Activated CD4-positive, alpha-beta T cell treated with anti-CD3 and anti-CD28 coated beads, Interleukin-2, amount 10 ng/mL, durations not matched to agents 24 days and 14 days (primary cell): ENCODE measurements at regions not wholly inside any gene's neighbourhood (a gene's known extent, or its start where the extent isn't known, plus 50 kb on each side); places are given as distances from the start of the nearest gene placed in this dataset.
"Not testable (repeated sequence)": the region's sequence is repeated elsewhere in the genome, so short reads cannot be mapped to it uniquely, and the experiment has no call there.

Source experiments
- DNase-seq: peaks from one replicate; pipeline ENCODE4 v3.0.0; 2022
- H3K27ac Mint-ChIP-seq: one replicate; pipeline ENCODE4 v1.8.0; 2022; ENCODE audit warnings: mild to moderate bottlenecking, mixed read lengths
- H3K27me3 Mint-ChIP-seq: one replicate; pipeline ENCODE4 v1.8.0; 2022; ENCODE audit warnings: mixed read lengths
- H3K36me3 Mint-ChIP-seq: one replicate; pipeline ENCODE4 v1.8.0; 2022; ENCODE audit warnings: low read depth, mild to moderate bottlenecking, mixed read lengths
- H3K4me1 Mint-ChIP-seq: one replicate; pipeline ENCODE4 v1.8.0; 2021; ENCODE audit warnings: mixed read lengths
- H3K4me3 Mint-ChIP-seq: one replicate; pipeline ENCODE4 v1.8.0; 2022; ENCODE audit warnings: mild to moderate bottlenecking, moderate library complexity, mixed read lengths
- H3K9me3 Mint-ChIP-seq: one replicate; pipeline ENCODE4 v1.8.0; 2021; ENCODE audit warnings: mixed read lengths
- intact Hi-C: fragments of 100-400 bp; cut with micrococcal nuclease; formaldehyde crosslinking; loops from one replicate; pipeline ENCODE4 v1.15.1; 2023

GRCh38 chr14:41298328-41298690, 308.4 kb upstream of the LRFN5 start:
- Mint-ChIP-seq H3K36me3 (no peaks in the 10 kb centered on the region), H3K9me3 (peaks cover 4% of the 10 kb centered on the region), H3K27ac (no peak overlapping the region), H3K27me3 (no peaks in the 10 kb centered on the region), H3K4me1 (no peaks in the 10 kb centered on the region), H3K4me3 (no peak overlapping the region)
- DNase-seq = no peak
- intact Hi-C loops = no loop called here

DNA sequence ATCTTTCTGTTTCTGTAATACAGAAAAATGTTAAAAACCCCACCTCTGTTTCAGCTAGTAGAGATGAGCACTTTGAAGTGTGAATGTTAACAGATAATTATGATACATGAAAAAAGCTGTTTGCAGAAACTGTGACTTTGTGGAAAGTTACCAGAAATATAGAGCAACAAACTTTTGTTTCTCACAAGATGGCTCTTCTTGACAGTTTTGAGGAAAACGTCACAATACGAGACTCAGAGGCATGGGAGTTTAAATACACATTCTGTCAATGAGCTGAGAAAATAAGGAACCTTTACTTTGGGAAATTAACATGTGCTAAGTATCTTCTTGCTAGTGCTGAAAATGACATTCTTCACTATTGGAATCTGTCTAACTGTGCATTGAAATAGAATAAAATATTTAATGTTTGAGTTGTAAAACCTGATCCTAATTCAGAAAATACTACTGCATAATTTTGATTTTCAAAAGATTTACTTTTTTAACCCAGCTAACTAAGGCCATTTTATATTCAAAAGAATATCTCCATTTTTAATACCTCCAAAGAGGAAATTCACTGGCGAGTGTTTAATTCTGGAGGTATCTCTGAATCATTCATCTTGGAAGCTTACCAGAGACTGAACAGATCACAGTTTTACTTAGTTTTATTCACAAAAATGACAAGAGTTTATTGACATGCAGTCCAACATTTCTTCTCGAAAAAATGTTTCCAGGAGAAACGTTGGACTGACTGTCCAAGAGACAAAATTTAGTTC, 308.9 kb upstream of the LRFN5 start:
- no peaks in the 10 kb centered on the region for H3K36me3 Mint-ChIP-seq
- no peak overlapping the region for H3K4me3 Mint-ChIP-seq
- intact Hi-C loops = no loop called here
- H3K9me3 Mint-ChIP-seq = peaks cover 6% of the 10 kb centered on the region
- no peak for DNase-seq
- no peak overlapping the region for H3K27ac Mint-ChIP-seq
- no peaks in the 10 kb centered on the region for H3K4me1 Mint-ChIP-seq
- H3K27me3 Mint-ChIP-seq = no peaks in the 10 kb centered on the region

GRCh38 chr14:41295734-41296133, 310.9 kb upstream of the LRFN5 start:
- Mint-ChIP-seq H3K27me3 (no peaks in the 10 kb centered on the region), H3K27ac (no peak overlapping the region), H3K4me1 (no peaks in the 10 kb centered on the region), H3K9me3 (peaks cover 10% of the 10 kb centered on the region), H3K4me3 (no peak overlapping the region), H3K36me3 (no peaks in the 10 kb centered on the region)
- no peak for DNase-seq
- intact Hi-C loops = no loop called here

DNA sequence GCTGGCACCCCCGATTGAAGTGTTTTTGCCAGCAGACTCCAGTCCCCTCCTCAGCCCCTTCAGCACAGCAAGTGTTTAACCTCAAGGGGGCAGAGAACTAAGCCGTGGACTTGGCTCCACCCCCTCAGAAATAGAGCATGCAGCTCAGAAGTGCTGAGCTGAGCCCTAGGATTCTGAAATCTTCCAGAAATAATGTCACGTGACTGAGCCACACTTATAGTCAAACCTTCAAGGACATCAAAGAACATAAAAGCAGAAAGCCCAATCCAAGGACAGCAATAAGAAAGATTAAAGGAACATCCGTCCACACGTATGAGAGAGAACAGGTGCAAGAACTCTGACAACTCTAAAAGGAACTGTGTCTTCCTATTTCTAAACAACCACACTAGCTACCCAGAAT, 317.7 kb upstream of the LRFN5 start:
- no peaks in the 10 kb centered on the region for H3K4me1 Mint-ChIP-seq
- H3K36me3 Mint-ChIP-seq = no peaks in the 10 kb centered on the region
- H3K27ac Mint-ChIP-seq = no peak overlapping the region
- intact Hi-C loops = no loop called here
- H3K9me3 Mint-ChIP-seq = peaks cover 17% of the 10 kb centered on the region
- H3K27me3 Mint-ChIP-seq = no peaks in the 10 kb centered on the region
- DNase-seq = no peak
- H3K4me3 Mint-ChIP-seq = no peak overlapping the region

- Mint-ChIP-seq H3K4me3 (no peak overlapping the region), H3K27me3 (no peaks in the 10 kb centered on the region), H3K4me1 (no peaks in the 10 kb centered on the region), H3K36me3 (no peaks in the 10 kb centered on the region), H3K9me3 (peaks cover 9% of the 10 kb centered on the region), H3K27ac (no peak overlapping the region)
- intact Hi-C loops = no loop called here
- DNase-seq = peak; percentile 57
These were observed 321.4 kb upstream of the LRFN5 start for GRCh38 chr14:41285186-41285748.

DNA sequence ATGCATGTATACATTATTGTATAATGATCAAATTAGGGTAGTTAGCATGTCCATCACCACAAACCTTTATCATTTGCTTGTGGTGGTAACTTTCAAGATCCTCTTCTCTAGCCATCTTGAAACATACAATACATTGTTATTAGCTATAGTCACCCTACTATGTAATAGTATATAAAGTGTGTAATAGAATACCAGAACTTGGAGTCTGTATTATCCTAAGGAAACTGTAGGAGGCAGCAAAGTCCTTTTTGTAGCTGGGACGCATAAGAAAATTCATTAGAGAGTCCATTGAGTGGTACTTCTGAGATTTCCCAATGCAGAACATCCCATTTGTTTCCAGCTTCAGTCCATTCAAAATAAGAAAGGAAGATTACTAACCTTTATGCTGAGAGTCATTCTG, 325.9 kb upstream of the LRFN5 start:
- H3K9me3 Mint-ChIP-seq = peaks cover 13% of the 10 kb centered on the region
- H3K36me3 Mint-ChIP-seq = no peaks in the 10 kb centered on the region
- H3K27ac Mint-ChIP-seq = no peak overlapping the region
- intact Hi-C loops = no loop called here
- H3K27me3 Mint-ChIP-seq = no peaks in the 10 kb centered on the region
- no peak overlapping the region for H3K4me3 Mint-ChIP-seq
- no peak for DNase-seq
- no peaks in the 10 kb centered on the region for H3K4me1 Mint-ChIP-seq

- no peak overlapping the region for H3K27ac Mint-ChIP-seq
- H3K4me1 Mint-ChIP-seq = no peaks in the 10 kb centered on the region
- H3K4me3 Mint-ChIP-seq = no peak overlapping the region
- DNase-seq = no peak
- intact Hi-C loops = no loop called here
- H3K27me3 Mint-ChIP-seq = no peaks in the 10 kb centered on the region
- peaks cover 13% of the 10 kb centered on the region for H3K9me3 Mint-ChIP-seq
- H3K36me3 Mint-ChIP-seq = no peaks in the 10 kb centered on the region
These were observed 329.2 kb upstream of the LRFN5 start for GRCh38 chr14:41277450-41277849.

- H3K4me3 Mint-ChIP-seq = no peak overlapping the region
These were observed 349.2 kb upstream of the LRFN5 start for GRCh38 chr14:41257476-41257875.

DNA sequence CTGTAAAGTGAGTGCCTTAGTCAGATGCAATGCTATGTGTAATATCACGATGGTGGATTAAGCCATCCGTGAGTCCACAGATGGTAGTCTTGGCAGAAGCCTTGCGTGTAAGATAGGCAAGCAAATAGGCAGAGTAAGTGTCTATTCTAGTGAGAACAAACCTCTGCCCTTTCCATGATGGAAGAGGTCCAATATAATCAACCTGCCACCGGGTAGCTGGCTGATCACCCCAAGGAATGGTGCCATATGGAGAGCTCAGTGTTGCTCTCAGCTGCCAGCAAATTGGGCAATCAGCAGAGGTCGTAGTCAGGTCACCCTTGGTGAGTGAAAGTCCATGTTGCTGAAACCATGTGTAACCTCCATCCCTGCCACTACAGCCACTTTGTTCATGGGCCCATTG, 371.2 kb upstream of the LRFN5 start:
- H3K9me3 Mint-ChIP-seq = peaks cover 3% of the 10 kb centered on the region
- H3K4me1 Mint-ChIP-seq = no peaks in the 10 kb centered on the region
- no peak for DNase-seq
- H3K27ac Mint-ChIP-seq = no peak overlapping the region
- H3K36me3 Mint-ChIP-seq = no peaks in the 10 kb centered on the region
- H3K4me3 Mint-ChIP-seq = no peak overlapping the region
- H3K27me3 Mint-ChIP-seq = no peaks in the 10 kb centered on the region
- intact Hi-C loops = no loop called here

More at GRCh38 chr14:41257476-41257875, 349.2 kb upstream of the LRFN5 start:
- H3K27ac Mint-ChIP-seq = no peak overlapping the region
- intact Hi-C loops = no loop called here
- no peaks in the 10 kb centered on the region for H3K4me1 Mint-ChIP-seq
- DNase-seq = no peak
- no peaks in the 10 kb centered on the region for H3K36me3 Mint-ChIP-seq
- H3K9me3 Mint-ChIP-seq = no peaks in the 10 kb centered on the region
- no peaks in the 10 kb centered on the region for H3K27me3 Mint-ChIP-seq

GRCh38 chr14:41230683-41231082, 376.0 kb upstream of the LRFN5 start:
- intact Hi-C loops = no loop called here
- Mint-ChIP-seq H3K27ac (no peak overlapping the region), H3K9me3 (peaks cover 3% of the 10 kb centered on the region), H3K4me1 (no peaks in the 10 kb centered on the region), H3K4me3 (no peak overlapping the region), H3K27me3 (no peaks in the 10 kb centered on the region), H3K36me3 (no peaks in the 10 kb centered on the region)
- no peak for DNase-seq

- Mint-ChIP-seq H3K9me3 (peaks cover 3% of the 10 kb centered on the region), H3K27me3 (no peaks in the 10 kb centered on the region), H3K27ac (no peak overlapping the region), H3K36me3 (no peaks in the 10 kb centered on the region), H3K4me3 (no peak overlapping the region), H3K4me1 (no peaks in the 10 kb centered on the region)
- DNase-seq = no peak
- intact Hi-C loops = no loop called here
These were observed 376.9 kb upstream of the LRFN5 start for GRCh38 chr14:41229824-41230223.

- Mint-ChIP-seq H3K4me1 (no peaks in the 10 kb centered on the region), H3K4me3 (no peak overlapping the region), H3K27me3 (no peaks in the 10 kb centered on the region), H3K9me3 (no peaks in the 10 kb centered on the region), H3K36me3 (no peaks in the 10 kb centered on the region), H3K27ac (no peak overlapping the region)
- intact Hi-C loops = no loop called here
- DNase-seq = no peak
These were observed 381.2 kb upstream of the LRFN5 start for GRCh38 chr14:41225433-41225832.

DNA sequence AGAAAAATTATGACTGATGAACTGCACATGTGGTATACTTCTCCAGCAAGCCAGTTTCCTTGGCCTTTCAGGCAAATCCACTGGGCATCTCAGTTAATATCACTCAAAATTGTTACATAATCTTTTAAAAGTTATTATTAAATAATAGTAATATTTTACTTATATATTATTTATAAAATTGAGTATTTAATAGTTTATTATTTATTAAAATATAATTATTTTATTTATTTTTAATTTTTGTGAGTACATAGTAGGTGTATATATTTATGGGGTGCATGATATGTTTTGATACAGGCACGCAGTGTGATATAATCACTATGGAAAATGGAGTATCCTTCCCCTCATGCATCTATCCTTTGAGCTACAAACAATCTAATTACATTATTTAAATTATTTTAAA, 384.1 kb upstream of the LRFN5 start:
- Mint-ChIP-seq H3K4me1 (no peaks in the 10 kb centered on the region), H3K4me3 (no peak overlapping the region), H3K27ac (no peak overlapping the region), H3K27me3 (no peaks in the 10 kb centered on the region), H3K9me3 (no peaks in the 10 kb centered on the region), H3K36me3 (no peaks in the 10 kb centered on the region)
- intact Hi-C loops = no loop called here
- DNase-seq = no peak

GRCh38 chr14:41214978-41215377, 391.7 kb upstream of the LRFN5 start:
- H3K36me3 Mint-ChIP-seq, intact Hi-C loops, DNase-seq, H3K9me3 Mint-ChIP-seq, H3K27me3 Mint-ChIP-seq, H3K4me3 Mint-ChIP-seq, H3K4me1 Mint-ChIP-seq, H3K27ac Mint-ChIP-seq: not testable (repeated sequence)

- H3K9me3 Mint-ChIP-seq = no peaks in the 10 kb centered on the region
- no peaks in the 10 kb centered on the region for H3K4me1 Mint-ChIP-seq
- no peak for DNase-seq
- no peak overlapping the region for H3K27ac Mint-ChIP-seq
- intact Hi-C loops = no loop called here
- H3K27me3 Mint-ChIP-seq = no peaks in the 10 kb centered on the region
- no peaks in the 10 kb centered on the region for H3K36me3 Mint-ChIP-seq
- no peak overlapping the region for H3K4me3 Mint-ChIP-seq
These were observed 405.0 kb upstream of the LRFN5 start for GRCh38 chr14:41201696-41202095.
